Endodermal cell (in vitro differentiated cells): ENCODE measurements at regions not wholly inside any gene's neighbourhood (a gene's known extent, or its start where the extent isn't known, plus 50 kb on each side); places are given as distances from the start of the nearest gene placed in this dataset.

ENCODE experiments used
- DNase-seq: peaks from one replicate; pipeline ENCODE4 v3.0.0-alpha.2; 2017
- H3K27ac ChIP-seq: 2 replicates; pipeline ENCODE4 v1.5.1; 2013; ENCODE audit warnings: mild to moderate bottlenecking, low read depth, low read length, moderate library complexity
- H3K27me3 ChIP-seq: 2 replicates; pipeline ENCODE4 v1.6.1; 2013; ENCODE audit warnings: mild to moderate bottlenecking, low read length, moderate library complexity; ENCODE audit not compliant: insufficient read depth, control insufficient read depth, poor library complexity, severe bottlenecking
- H3K36me3 ChIP-seq: 2 replicates; pipeline ENCODE4 v1.7.0; 2013; ENCODE audit warnings: mild to moderate bottlenecking, low read length, moderate library complexity; ENCODE audit not compliant: control insufficient read depth, insufficient read depth
- H3K4me1 ChIP-seq: one replicate; pipeline ENCODE4 v1.7.0; 2013; ENCODE audit warnings: low read length; ENCODE audit not compliant: control insufficient read depth, insufficient read depth
- H3K4me3 ChIP-seq: 2 replicates; pipeline ENCODE4 v1.5.1; 2013; ENCODE audit warnings: mild to moderate bottlenecking, low read length, moderate library complexity
- H3K9ac ChIP-seq: 2 replicates; pipeline ENCODE4 v1.6.1; 2013; ENCODE audit warnings: mild to moderate bottlenecking, low read length, moderate library complexity; ENCODE audit not compliant: poor library complexity, severe bottlenecking; ENCODE audit errors: extremely low read depth
- H3K9me3 ChIP-seq: 2 replicates; pipeline ENCODE4 v1.6.1; 2013; ENCODE audit warnings: mild to moderate bottlenecking, low read length, moderate library complexity; ENCODE audit not compliant: control insufficient read depth
- H3K27ac Mint-ChIP-seq: 2 replicates; pipeline ENCODE4 v1.8.0; 2020; ENCODE audit warnings: mixed read lengths
- H3K27me3 Mint-ChIP-seq: 2 replicates; pipeline ENCODE4 v1.8.0; 2021; ENCODE audit warnings: mild to moderate bottlenecking, mixed read lengths; ENCODE audit not compliant: insufficient read depth
- H3K36me3 Mint-ChIP-seq: 2 replicates; pipeline ENCODE4 v1.8.0; 2020; ENCODE audit warnings: low read depth, mixed read lengths
- H3K4me1 Mint-ChIP-seq: 2 replicates; pipeline ENCODE4 v1.8.0; 2020; ENCODE audit warnings: mixed read lengths
- H3K4me3 Mint-ChIP-seq: 2 replicates; pipeline ENCODE4 v1.8.0; 2020; ENCODE audit warnings: mild to moderate bottlenecking, moderate library complexity, mixed read lengths
- H3K9me3 Mint-ChIP-seq: 2 replicates; pipeline ENCODE4 v1.8.0; 2020; ENCODE audit warnings: mild to moderate bottlenecking, mixed read lengths
- CTCF ChIP-seq: fragments of 200-600 bp; sonication (generic); conservative IDR thresholded peaks from 2 replicates; pipeline ENCODE4 v1.5.0; 2021; ENCODE audit warnings: antibody characterized with exemption, mild to moderate bottlenecking
- WGBS, 2 experiments: methylation state at CpG; one replicate each; pipeline versions ENCODE4 v1.1.5 to v1.1.7; 2013; ENCODE audit warnings: missing lambda C conversion rate in 2 of 2, mixed read lengths in 1 of 2; ENCODE audit not compliant: insufficient coverage in 1 of 2, insufficient read length in 1 of 2; 5-methylcytosine and 5-hydroxymethylcytosine counted together

- no peak for DNase-seq
- H3K9ac ChIP-seq, result no peak overlapping the region
- no peaks in the 10 kb centered on the region for H3K4me1 ChIP-seq
- no peaks in the 10 kb centered on the region for H3K9me3 Mint-ChIP-seq
- H3K36me3 ChIP-seq, result no peaks in the 10 kb centered on the region
- no peaks in the 10 kb centered on the region for H3K9me3 ChIP-seq
- H3K36me3 Mint-ChIP-seq, result no peaks in the 10 kb centered on the region
- WGBS, 2 experiments, result 90% methylated on average over 6 of the region's 7 CpGs; no CpG with 5 or more reads in 1 of the 2 experiments
- no peak overlapping the region for H3K4me3 Mint-ChIP-seq
- no peaks in the 10 kb centered on the region for H3K27me3 Mint-ChIP-seq
- no peak overlapping the region for H3K27ac Mint-ChIP-seq
- H3K4me1 Mint-ChIP-seq, result no peaks in the 10 kb centered on the region
- no peak for TF ChIP-seq CTCF
- H3K27ac ChIP-seq, result no peak overlapping the region
- no peaks in the 10 kb centered on the region for H3K27me3 ChIP-seq
- H3K4me3 ChIP-seq, result no peak overlapping the region
Measured at GRCh38 chr2:184312970-184313369, 285.4 kb upstream of the ZNF804A start.

- Mint-ChIP-seq H3K4me3 (no peak overlapping the region), H3K36me3 (no peaks in the 10 kb centered on the region), H3K27me3 (no peaks in the 10 kb centered on the region), H3K27ac (no peak overlapping the region), H3K9me3 (no peaks in the 10 kb centered on the region), H3K4me1 (no peaks in the 10 kb centered on the region)
- no peak for DNase-seq
- Histone ChIP-seq H3K4me3 (no peak overlapping the region), H3K9ac (no peak overlapping the region), H3K27ac (no peak overlapping the region), H3K27me3 (no peaks in the 10 kb centered on the region), H3K4me1 (no peaks in the 10 kb centered on the region), H3K9me3 (no peaks in the 10 kb centered on the region), H3K36me3 (no peaks in the 10 kb centered on the region)
- WGBS, 2 experiments, result 92% methylated on average over 1 of the region's 2 CpGs; no CpG with 5 or more reads in 1 of the 2 experiments
- TF ChIP-seq CTCF, result no peak
Measured at GRCh38 chr2:184314829-184315228, 283.5 kb upstream of the ZNF804A start.

DNA sequence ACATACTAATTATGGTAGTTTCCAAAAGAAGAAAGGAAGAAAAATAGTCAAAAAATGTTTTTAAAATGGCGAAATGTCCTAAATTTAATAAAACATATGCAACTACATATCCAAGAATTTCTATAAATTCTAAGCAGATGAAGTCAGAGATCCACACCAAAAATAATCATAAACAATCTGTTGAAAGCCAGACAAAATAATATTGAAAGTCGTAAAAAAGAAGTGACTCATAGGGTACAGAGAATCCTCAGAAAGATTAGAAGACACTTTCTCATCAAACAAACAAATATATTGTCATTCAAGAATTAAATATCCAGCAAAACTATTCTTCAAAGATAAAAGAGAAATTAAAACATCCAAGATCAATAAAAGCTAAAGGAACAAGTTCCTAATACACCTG is 281.4 kb upstream of the ZNF804A start:
- no peak overlapping the region for H3K4me3 ChIP-seq
- H3K4me3 Mint-ChIP-seq, result no peak overlapping the region
- no peak overlapping the region for H3K27ac ChIP-seq
- H3K9ac ChIP-seq, result no peak overlapping the region
- no peak for DNase-seq
- H3K4me1 ChIP-seq, result no peaks in the 10 kb centered on the region
- H3K36me3 ChIP-seq, result no peaks in the 10 kb centered on the region
- no peaks in the 10 kb centered on the region for H3K4me1 Mint-ChIP-seq
- H3K9me3 Mint-ChIP-seq, result no peaks in the 10 kb centered on the region
- H3K27me3 Mint-ChIP-seq, result no peaks in the 10 kb centered on the region
- no peaks in the 10 kb centered on the region for H3K36me3 Mint-ChIP-seq
- no peaks in the 10 kb centered on the region for H3K27me3 ChIP-seq
- H3K27ac Mint-ChIP-seq, result no peak overlapping the region
- 80 to 94% methylated on average over 1 to 2 of the region's 2 CpGs for WGBS, 2 experiments
- no peak for TF ChIP-seq CTCF
- no peaks in the 10 kb centered on the region for H3K9me3 ChIP-seq
